NB4 (cell line): ENCODE measurements at regions not wholly inside any gene's neighbourhood (a gene's known extent, or its start where the extent isn't known, plus 50 kb on each side); places are given as distances from the start of the nearest gene placed in this dataset.
"Not testable (repeated sequence)": the region's sequence is repeated elsewhere in the genome, so short reads cannot be mapped to it uniquely, and the experiment has no call there.

Experiments
- CTCF ChIP-seq: IDR thresholded peaks from one replicate; pipeline ENCODE4 v1.5.1; 2012; ENCODE audit warnings: low read depth, low read length
- MYC ChIP-seq: IDR thresholded peaks from 2 replicates; pipeline ENCODE4 v1.6.1; 2011; ENCODE audit warnings: low read depth, low read length
- POLR2A ChIP-seq: IDR thresholded peaks from 2 replicates; pipeline ENCODE4 v1.6.1; 2011; ENCODE audit warnings: mild to moderate bottlenecking; ENCODE audit not compliant: insufficient read length; ENCODE audit errors: extremely low read depth
- TF ChIP-seq, protein P1 (sequence below): IDR thresholded peaks from 2 replicates; pipeline ENCODE4 v1.6.1; 2011; ENCODE audit warnings: low read depth, low read length

DNA sequence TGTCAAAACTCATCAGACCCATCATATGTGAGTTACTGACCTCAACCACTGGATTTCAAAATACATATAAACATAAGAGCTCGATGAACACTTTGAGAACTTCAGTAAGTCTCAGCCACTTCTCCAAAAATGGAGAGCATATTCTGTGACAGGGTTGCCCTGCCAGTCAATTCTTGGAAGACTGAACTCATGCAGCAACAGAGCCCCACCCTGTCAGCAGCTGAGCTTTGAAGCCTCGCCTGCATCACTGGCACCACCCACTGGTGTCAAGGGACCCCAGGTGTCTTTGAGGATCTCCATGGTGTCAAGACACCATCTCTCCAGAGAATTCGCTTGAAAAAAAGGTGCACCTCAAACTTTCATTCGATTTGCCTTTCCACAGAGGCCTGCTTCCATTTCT, 420.1 kb downstream of the SPATA31A1 start:
- not testable (repeated sequence) for TF ChIP-seq CTCF, POLR2A, MYC
- TF ChIP-seq, protein P1, sequence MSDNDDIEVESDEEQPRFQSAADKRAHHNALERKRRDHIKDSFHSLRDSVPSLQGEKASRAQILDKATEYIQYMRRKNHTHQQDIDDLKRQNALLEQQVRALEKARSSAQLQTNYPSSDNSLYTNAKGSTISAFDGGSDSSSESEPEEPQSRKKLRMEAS, result not testable (repeated sequence)
